ENCODE measurements at regions not wholly inside any gene's neighbourhood (a gene's known extent, or its start where the extent isn't known, plus 50 kb on each side); places are given as distances from the start of the nearest gene placed in this dataset.
A peak's percentile ranks its signal among the peaks of the same experiment; 100 is the strongest.

DNA sequence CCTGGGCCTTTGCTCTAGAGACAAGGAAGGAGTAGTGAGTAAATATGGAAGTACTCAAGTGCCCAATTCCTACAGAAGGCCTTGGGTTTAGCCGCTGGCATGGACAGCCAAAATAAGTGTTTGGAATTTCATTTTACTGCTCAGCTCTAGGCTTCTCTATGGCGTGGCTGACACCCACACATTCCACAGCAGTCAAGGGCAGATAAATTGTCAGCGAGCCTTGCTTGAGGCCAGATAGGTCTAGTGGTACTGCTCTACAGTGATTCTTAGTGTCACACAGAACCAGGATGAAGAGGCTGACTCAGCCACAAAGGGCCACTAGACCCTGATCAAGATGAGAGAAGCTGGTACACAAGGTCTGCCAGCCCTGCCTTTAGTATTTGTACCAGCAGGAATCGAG, 111.0 kb upstream of the NFIB start:
- H3K9ac ChIP-seq (ENCODE audit: low read depth, low read length) = no peak overlapping the region; the same call in 1 of the 2 replicates
- H3K27me3 ChIP-seq (ENCODE audit: insufficient read depth, low read length) = no peaks in the 10 kb centered on the region
- H3K36me3 ChIP-seq (ENCODE audit: insufficient read depth, low read length) = no peaks in the 10 kb centered on the region
- H3K9me3 ChIP-seq (ENCODE audit: insufficient read depth, low read depth, low read length) = no peaks in the 10 kb centered on the region
- no peak overlapping the region for H3K4me3 ChIP-seq (ENCODE audit: low read length)
- peak overlapping the region; percentile 45 for H3K27ac ChIP-seq (ENCODE audit: low read depth, low read length)
- H3K4me1 ChIP-seq (ENCODE audit: insufficient read depth, low read length) = peaks cover 53% of the 10 kb centered on the region
- WGBS = 86% methylated on average over 4 of the region's 4 CpGs

- Histone ChIP-seq H3K9me3 (ENCODE audit: insufficient read depth, low read depth, low read length) (no peaks in the 10 kb centered on the region), H3K9ac (ENCODE audit: low read depth, low read length) (no peak overlapping the region; the same call in 1 of the 2 replicates), H3K27ac (ENCODE audit: low read depth, low read length) (peak overlapping the region; percentile 61), H3K4me1 (ENCODE audit: insufficient read depth, low read length) (peaks cover 57% of the 10 kb centered on the region), H3K4me3 (ENCODE audit: low read length) (no peak overlapping the region), H3K36me3 (ENCODE audit: insufficient read depth, low read length) (no peaks in the 10 kb centered on the region), H3K27me3 (ENCODE audit: insufficient read depth, low read length) (no peaks in the 10 kb centered on the region)
- 73% methylated on average over 6 of the region's 7 CpGs for whole genome bisulfite sequencing
Measured at GRCh38 chr9:14424289-14424688, 110.3 kb upstream of the NFIB start.

GRCh38 chr9:14423815-14424261, 109.9 kb upstream of the NFIB start:
- no peaks in the 10 kb centered on the region for H3K9me3 ChIP-seq (ENCODE audit: insufficient read depth, low read depth, low read length)
- no peaks in the 10 kb centered on the region for H3K36me3 ChIP-seq (ENCODE audit: insufficient read depth, low read length)
- peak overlapping the region; percentile 61; the same call in 1 of the 2 replicates for H3K27ac ChIP-seq (ENCODE audit: low read depth, low read length)
- no peak overlapping the region for H3K4me3 ChIP-seq (ENCODE audit: low read length)
- H3K27me3 ChIP-seq (ENCODE audit: insufficient read depth, low read length) = no peaks in the 10 kb centered on the region
- H3K4me1 ChIP-seq (ENCODE audit: insufficient read depth, low read length) = peaks cover 60% of the 10 kb centered on the region
- no peak overlapping the region; the same call in 1 of the 2 replicates for H3K9ac ChIP-seq (ENCODE audit: low read depth, low read length)
- 39% methylated on average over 4 of the region's 6 CpGs for WGBS

GRCh38 chr9:14421291-14421690, 107.3 kb upstream of the NFIB start:
- Histone ChIP-seq H3K9me3 (ENCODE audit: insufficient read depth, low read depth, low read length) (no peaks in the 10 kb centered on the region), H3K4me3 (ENCODE audit: low read length) (no peak overlapping the region), H3K36me3 (ENCODE audit: insufficient read depth, low read length) (no peaks in the 10 kb centered on the region), H3K4me1 (ENCODE audit: insufficient read depth, low read length) (peaks cover 65% of the 10 kb centered on the region), H3K9ac (ENCODE audit: low read depth, low read length) (no peak overlapping the region), H3K27me3 (ENCODE audit: insufficient read depth, low read length) (no peaks in the 10 kb centered on the region), H3K27ac (ENCODE audit: low read depth, low read length) (peak overlapping the region; percentile 82; the same call in 1 of the 2 replicates)
- WGBS = 41% methylated on average over 1 of the region's 1 CpG

DNA sequence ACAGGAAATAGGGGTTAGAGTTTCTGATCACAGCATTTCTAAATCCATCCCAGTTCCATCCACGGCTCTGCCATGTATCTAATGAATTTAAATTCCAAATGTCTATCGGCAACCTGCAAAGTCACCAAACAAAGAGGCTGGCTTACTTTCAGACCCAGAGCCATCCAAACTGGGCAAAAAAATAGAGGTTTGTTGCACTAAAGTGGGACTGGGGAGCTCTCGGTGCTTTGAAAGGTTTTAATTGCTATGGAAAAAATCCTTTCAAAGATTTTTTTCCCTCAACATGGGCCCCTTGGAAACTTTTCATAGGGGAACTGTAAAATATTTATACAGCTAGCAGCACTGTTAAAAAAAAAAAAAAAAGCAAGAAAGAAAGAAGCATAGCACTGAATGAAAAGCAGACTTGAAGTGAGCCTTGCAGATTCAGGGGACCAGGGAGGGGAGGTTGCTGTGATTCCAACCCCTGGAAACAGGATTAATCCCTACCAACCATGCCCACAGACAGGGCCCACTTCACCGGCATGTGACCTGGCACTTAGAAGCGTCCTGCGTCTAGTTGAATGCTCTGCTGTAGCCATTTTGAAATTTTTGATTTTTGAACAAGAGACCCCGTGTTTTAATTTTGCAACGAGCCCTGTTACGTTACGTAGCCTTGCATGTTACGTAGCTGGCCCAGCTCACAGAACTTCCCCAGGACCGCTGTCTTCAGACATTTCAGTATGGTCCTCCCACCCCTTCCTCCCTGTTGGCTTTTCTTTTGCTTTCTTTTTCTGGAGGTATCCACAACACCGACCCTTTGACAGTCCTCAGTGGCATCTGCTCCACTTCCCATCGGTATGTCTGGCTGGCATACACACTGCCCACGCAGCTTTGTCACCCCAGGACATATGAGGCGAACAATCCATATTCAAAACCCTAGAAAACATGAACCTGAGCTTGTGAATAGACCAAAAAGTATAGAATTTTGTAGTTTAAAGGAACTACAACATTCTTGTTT, 105.3 kb upstream of the NFIB start:
- no peaks in the 10 kb centered on the region for H3K36me3 ChIP-seq (ENCODE audit: insufficient read depth, low read length)
- no peaks in the 10 kb centered on the region for H3K9me3 ChIP-seq (ENCODE audit: insufficient read depth, low read depth, low read length)
- H3K4me1 ChIP-seq (ENCODE audit: insufficient read depth, low read length) = peaks cover 55% of the 10 kb centered on the region
- H3K27ac ChIP-seq (ENCODE audit: low read depth, low read length) = peak overlapping the region; percentile 63; the same call in 1 of the 2 replicates
- no peaks in the 10 kb centered on the region for H3K27me3 ChIP-seq (ENCODE audit: insufficient read depth, low read length)
- no peak overlapping the region for H3K9ac ChIP-seq (ENCODE audit: low read depth, low read length)
- WGBS = 92% methylated on average over 16 of the region's 16 CpGs
- H3K4me3 ChIP-seq (ENCODE audit: low read length) = no peak overlapping the region

DNA sequence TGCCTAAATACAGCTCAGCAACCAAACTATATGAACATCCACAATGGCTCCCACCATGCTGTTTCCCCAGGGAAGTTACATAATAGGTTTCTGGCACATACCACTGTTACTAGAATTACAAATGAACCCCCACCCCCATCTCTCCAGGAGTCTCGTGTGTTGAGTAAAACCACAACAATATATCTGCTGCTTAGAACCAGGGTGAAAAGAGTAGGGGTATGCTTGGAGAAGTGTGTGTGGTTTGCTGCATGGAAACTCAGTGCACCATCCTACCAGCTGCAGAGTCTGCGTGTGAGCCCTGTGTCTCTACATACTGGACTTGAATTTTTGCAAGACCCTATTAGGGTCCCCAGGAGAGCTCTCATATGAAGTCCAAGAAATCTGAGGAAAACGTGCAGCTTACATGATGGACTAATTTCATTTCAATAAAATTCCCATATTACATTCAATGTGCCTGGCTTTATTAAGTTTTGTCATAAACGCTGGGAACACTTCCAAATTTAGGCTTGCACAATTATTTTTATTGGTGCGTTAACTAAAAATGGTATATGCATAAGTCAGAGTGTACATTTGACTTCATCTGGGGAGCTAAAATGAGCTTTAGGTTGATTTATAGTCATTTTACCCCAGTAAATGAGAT, 104.5 kb upstream of the NFIB start:
- Histone ChIP-seq H3K9me3 (ENCODE audit: insufficient read depth, low read depth, low read length) (no peaks in the 10 kb centered on the region), H3K36me3 (ENCODE audit: insufficient read depth, low read length) (no peaks in the 10 kb centered on the region), H3K27ac (ENCODE audit: low read depth, low read length) (peak overlapping the region; percentile 63; the same call in 1 of the 2 replicates), H3K27me3 (ENCODE audit: insufficient read depth, low read length) (no peaks in the 10 kb centered on the region), H3K4me1 (ENCODE audit: insufficient read depth, low read length) (peaks cover 47% of the 10 kb centered on the region), H3K9ac (ENCODE audit: low read depth, low read length) (no peak overlapping the region), H3K4me3 (ENCODE audit: low read length) (no peak overlapping the region)
- 89% methylated on average over 4 of the region's 5 CpGs for WGBS

DNA sequence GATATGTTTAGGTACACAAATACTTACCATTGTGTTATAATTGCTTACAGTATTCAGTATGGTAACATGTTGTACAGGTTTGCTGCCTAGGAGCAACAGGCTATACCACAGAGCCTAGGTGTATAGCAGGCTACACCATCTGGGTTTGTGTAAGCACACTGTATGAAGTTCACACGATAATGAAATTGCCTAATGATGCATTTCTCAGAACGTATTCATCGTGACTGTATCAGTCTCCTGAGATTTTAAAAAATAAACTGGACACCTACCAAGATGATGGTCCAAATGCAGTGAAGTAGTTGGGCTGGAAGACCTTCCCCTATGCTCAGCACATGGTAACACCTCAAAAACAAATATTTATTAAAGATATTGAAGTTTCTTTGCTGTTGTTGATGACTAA, 103.3 kb upstream of the NFIB start:
- Histone ChIP-seq H3K27me3 (ENCODE audit: insufficient read depth, low read length) (no peaks in the 10 kb centered on the region), H3K9me3 (ENCODE audit: insufficient read depth, low read depth, low read length) (no peaks in the 10 kb centered on the region), H3K4me3 (ENCODE audit: low read length) (no peak overlapping the region), H3K4me1 (ENCODE audit: insufficient read depth, low read length) (peaks cover 36% of the 10 kb centered on the region), H3K9ac (ENCODE audit: low read depth, low read length) (no peak overlapping the region), H3K27ac (ENCODE audit: low read depth, low read length) (no peak overlapping the region), H3K36me3 (ENCODE audit: insufficient read depth, low read length) (no peaks in the 10 kb centered on the region)
- over 99% methylated on average over 3 of the region's 3 CpGs for WGBS

DNA sequence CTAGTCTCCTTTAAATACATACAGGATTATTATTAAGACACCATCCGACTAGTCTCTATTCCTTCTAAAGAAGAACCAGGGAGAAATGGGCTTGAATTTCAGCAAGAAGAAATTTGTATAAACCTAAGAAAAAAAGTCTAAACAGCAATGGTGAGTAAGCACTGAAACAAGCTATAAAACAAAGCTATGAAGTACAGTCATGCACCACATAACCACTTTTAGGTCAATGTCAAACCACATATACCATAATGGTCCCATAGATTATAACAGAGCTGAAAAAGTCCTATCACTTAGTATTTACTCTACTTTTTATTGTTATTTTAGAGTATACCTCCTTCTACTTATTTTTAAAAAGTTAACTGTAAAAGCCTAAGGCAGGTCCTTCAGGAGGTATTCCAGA, 102.0 kb upstream of the NFIB start:
- Histone ChIP-seq H3K4me3 (ENCODE audit: low read length) (no peak overlapping the region), H3K9me3 (ENCODE audit: insufficient read depth, low read depth, low read length) (no peaks in the 10 kb centered on the region)
- no CpG with 5 or more reads among the region's 1 CpG for WGBS

GRCh38 chr9:14413812-14414211, 99.9 kb upstream of the NFIB start:
- Histone ChIP-seq H3K4me1 (ENCODE audit: insufficient read depth, low read length) (peaks cover 10% of the 10 kb centered on the region), H3K27ac (ENCODE audit: low read depth, low read length) (no peak overlapping the region), H3K9me3 (ENCODE audit: insufficient read depth, low read depth, low read length) (no peaks in the 10 kb centered on the region), H3K4me3 (ENCODE audit: low read length) (no peak overlapping the region), H3K36me3 (ENCODE audit: insufficient read depth, low read length) (no peaks in the 10 kb centered on the region), H3K27me3 (ENCODE audit: insufficient read depth, low read length) (no peaks in the 10 kb centered on the region), H3K9ac (ENCODE audit: low read depth, low read length) (no peak overlapping the region)
- WGBS = 94% methylated on average over 6 of the region's 6 CpGs

More for the DNA sequence above, 102.0 kb upstream of the NFIB start:
- no peak overlapping the region for H3K27ac ChIP-seq (ENCODE audit: low read depth, low read length)
- no peaks in the 10 kb centered on the region for H3K27me3 ChIP-seq (ENCODE audit: insufficient read depth, low read length)
- H3K36me3 ChIP-seq (ENCODE audit: insufficient read depth, low read length) = no peaks in the 10 kb centered on the region
- no peak overlapping the region for H3K9ac ChIP-seq (ENCODE audit: low read depth, low read length)
- peaks cover 23% of the 10 kb centered on the region for H3K4me1 ChIP-seq (ENCODE audit: insufficient read depth, low read length)

- no peaks in the 10 kb centered on the region for H3K36me3 ChIP-seq (ENCODE audit: insufficient read depth, low read length)
- no peaks in the 10 kb centered on the region for H3K27me3 ChIP-seq (ENCODE audit: insufficient read depth, low read length)
- H3K27ac ChIP-seq (ENCODE audit: low read depth, low read length) = no peak overlapping the region
- no peak overlapping the region for H3K9ac ChIP-seq (ENCODE audit: low read depth, low read length)
- no peak overlapping the region for H3K4me3 ChIP-seq (ENCODE audit: low read length)
- no peaks in the 10 kb centered on the region for H3K9me3 ChIP-seq (ENCODE audit: insufficient read depth, low read depth, low read length)
- 76% methylated on average over 2 of the region's 2 CpGs for WGBS
- H3K4me1 ChIP-seq (ENCODE audit: insufficient read depth, low read length) = no peaks in the 10 kb centered on the region
Measured at GRCh38 chr9:14412775-14413174, 98.8 kb upstream of the NFIB start.

DNA sequence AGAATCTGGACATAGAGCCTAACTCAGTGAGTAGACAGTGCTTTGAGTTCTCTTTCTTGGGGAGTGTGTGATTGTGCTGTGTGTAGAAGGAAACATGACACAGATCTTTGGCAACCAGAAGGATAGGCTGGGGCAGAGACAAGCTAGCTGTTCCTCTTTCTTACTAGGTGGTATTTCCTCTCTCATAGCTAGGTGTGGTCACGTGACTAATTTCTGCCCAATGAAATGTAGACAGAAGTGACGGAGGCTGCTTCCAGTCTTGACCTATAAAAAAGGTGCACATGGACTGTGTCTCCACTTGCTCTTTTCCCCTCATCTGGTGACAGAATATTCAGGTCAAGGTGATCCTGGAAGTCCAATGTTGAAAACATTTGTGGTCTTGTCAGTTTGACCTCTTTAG, 92.5 kb upstream of the NFIB start:
- no peaks in the 10 kb centered on the region for H3K27me3 ChIP-seq (ENCODE audit: insufficient read depth, low read length)
- WGBS = 96% methylated on average over 2 of the region's 2 CpGs
- H3K9me3 ChIP-seq (ENCODE audit: insufficient read depth, low read depth, low read length) = no peaks in the 10 kb centered on the region
- no peak overlapping the region for H3K4me3 ChIP-seq (ENCODE audit: low read length)
- H3K27ac ChIP-seq (ENCODE audit: low read depth, low read length) = no peak overlapping the region
- H3K4me1 ChIP-seq (ENCODE audit: insufficient read depth, low read length) = no peaks in the 10 kb centered on the region
- H3K36me3 ChIP-seq (ENCODE audit: insufficient read depth, low read length) = no peaks in the 10 kb centered on the region
- H3K9ac ChIP-seq (ENCODE audit: low read depth, low read length) = no peak overlapping the region
